GM12878 (cell line): ENCODE measurements at regions not wholly inside any gene's neighbourhood (a gene's known extent, or its start where the extent isn't known, plus 50 kb on each side); places are given as distances from the start of the nearest gene placed in this dataset.

Experiments
- ATAC-seq: fragments of 200-7000 bp; cut with Tn5 transposase; 3 replicates; pipeline ENCODE4 v1.9.1; 2020; ENCODE audit warnings: mild to moderate bottlenecking, moderate library complexity
- BruUV-seq: library from RNA; stranded (reverse); fragments of 400-500 nt; replicated peaks from 2 replicates; lab custom pipeline; 2021; lab: Mats Ljungman, UMichigan
- CTCF ChIA-PET: fragments of 300-600 bp; sonication (Branson Sonifier 250); formaldehyde crosslinking; extraction: SDS; loops from one replicate; lab custom pipeline; 2021; ENCODE audit warnings: inconsistent platforms; lab: Yijun Ruan, JAX
- POLR2A ChIA-PET: fragments of 350-600 bp; formaldehyde crosslinking; extraction: SDS; loops from one replicate; lab custom pipeline; 2021; ENCODE audit warnings: inconsistent platforms; lab: Charles Lee
- RAD21 ChIA-PET: fragments of 300-600 bp; sonication (Branson Sonifier 250); formaldehyde crosslinking; loops from one replicate; lab custom pipeline; 2023; ENCODE audit warnings: antibody characterized with exemption; ENCODE audit not compliant: unreplicated experiment; lab: Charles Lee
- SMC1A ChIA-PET: fragments of 300-600 bp; sonication (Branson Sonifier 250); formaldehyde crosslinking; loops from one replicate; lab custom pipeline; 2023; ENCODE audit not compliant: unreplicated experiment, uncharacterized antibody; lab: Charles Lee
- DNase-seq: peaks from one replicate; pipeline ENCODE4 v3.0.0-alpha.2; 2011; ENCODE audit warnings: low read depth, low spot score
- FAIRE-seq: peaks from 3 replicates; lab custom pipeline; 2011; peaks lifted over from hg19 to GRCh38; lab: Jason Lieb, UNC
- H2AFZ ChIP-seq: 2 replicates; pipeline ENCODE4 v1.6.0; 2011; ENCODE audit warnings: low read depth, low read length, control low read depth; ENCODE audit not compliant: control insufficient read depth
- H3K27ac ChIP-seq: 2 replicates; pipeline ENCODE4 v1.5.1; 2011; ENCODE audit warnings: control low read depth; ENCODE audit not compliant: control insufficient read depth, insufficient read depth
- H3K27me3 ChIP-seq, 2 experiments: replicated peaks in 1 of 2; 2 replicates each; pipeline versions ENCODE4 v1.6.0 to v1.6.1; 2011; ENCODE audit warnings: low read length in 1 of 2; ENCODE audit not compliant: control insufficient read depth in 2 of 2, insufficient read depth in 2 of 2
- H3K36me3 ChIP-seq, 2 experiments: 2 replicates each; pipeline ENCODE4 v1.5.1; 2011; ENCODE audit warnings: low read length in 1 of 2; ENCODE audit not compliant: control insufficient read depth in 2 of 2, insufficient read depth in 2 of 2
- H3K4me1 ChIP-seq: 2 replicates; pipeline ENCODE4 v1.6.1; 2011; ENCODE audit warnings: mild to moderate bottlenecking, low read length, moderate library complexity, mixed read lengths; ENCODE audit not compliant: control insufficient read depth, insufficient read depth
- H3K4me2 ChIP-seq: 2 replicates; pipeline ENCODE4 v1.6.0; 2011; ENCODE audit warnings: control low read depth; ENCODE audit not compliant: control insufficient read depth, insufficient read depth
- H3K4me3 ChIP-seq: fragments of 200-600 bp; sonication (generic); 2 replicates; pipeline ENCODE4 v1.5.1; 2016
- H3K79me2 ChIP-seq: 2 replicates; pipeline ENCODE4 v1.6.0; 2011; ENCODE audit warnings: low read length; ENCODE audit not compliant: control insufficient read depth, insufficient read depth
- H3K9ac ChIP-seq: 2 replicates; pipeline ENCODE4 v1.8.0; 2011; ENCODE audit warnings: low read length, control low read depth, mixed read lengths; ENCODE audit not compliant: control insufficient read depth, insufficient read depth
- H3K9me3 ChIP-seq: replicated peaks from 3 replicates; pipeline ENCODE4 v1.5.1; 2011; ENCODE audit warnings: mild to moderate bottlenecking, low read length; ENCODE audit not compliant: control insufficient read depth, insufficient read depth
- H4K20me1 ChIP-seq: 2 replicates; pipeline ENCODE4 v1.6.0; 2011; ENCODE audit not compliant: control insufficient read depth, insufficient read depth
- HDAC6 ChIP-seq: fragments of 200-600 bp; sonication (generic); IDR thresholded peaks from one replicate; pipeline ENCODE4 v1.8.0; 2017; ENCODE audit warnings: antibody characterized with exemption; ENCODE audit not compliant: unreplicated experiment
- JUNB ChIP-seq: IDR thresholded peaks from 2 replicates; pipeline ENCODE4 v1.6.1; 2016; ENCODE audit warnings: antibody characterized with exemption, mild to moderate bottlenecking
- NFIC ChIP-seq: IDR thresholded peaks from 2 replicates; pipeline ENCODE4 v1.6.1; 2012; ENCODE audit warnings: low read depth, mild to moderate bottlenecking, inconsistent platforms, low read length, moderate library complexity
- POU2F2 ChIP-seq: IDR thresholded peaks from 3 replicates; pipeline ENCODE4 v1.6.1; 2011; ENCODE audit warnings: low read depth, mild to moderate bottlenecking, low read length, borderline replicate concordance
- RAD51 ChIP-seq: fragments of 450-650 bp; IDR thresholded peaks from 2 replicates; pipeline ENCODE4 v1.6.1; 2016; ENCODE audit warnings: moderate library complexity, mild to moderate bottlenecking, inconsistent platforms
- SREBF2 ChIP-seq: IDR thresholded peaks from 2 replicates; pipeline ENCODE4 v1.6.1; 2012; ENCODE audit warnings: mild to moderate bottlenecking, low read length
- STAT1 ChIP-seq: fragments of 450-650 bp; conservative IDR thresholded peaks from 2 replicates; pipeline ENCODE4 v1.6.1; 2014; ENCODE audit warnings: antibody characterized with exemption, mild to moderate bottlenecking
- WGBS: methylation state at CpG from one replicate; pipeline ENCODE4 v1.1.6; 2016; ENCODE audit warnings: low lambda C conversion rate; ENCODE audit not compliant: insufficient replicate concordance, insufficient coverage; ENCODE audit errors: missing lambda C conversion rate; 5-methylcytosine and 5-hydroxymethylcytosine counted together
- in situ Hi-C: fragments of 300-500 bp; cut with MboI; formaldehyde crosslinking; loops from 9 replicates; pipeline ENCODE4 v1.14.3; 2018; ENCODE audit warnings: mixed read lengths
- intact Hi-C: fragments of 100-400 bp; cut with micrococcal nuclease; formaldehyde crosslinking; loops from one replicate; pipeline ENCODE4 v1.14.2; 2022; ENCODE audit not compliant: unreplicated experiment
- TF ChIP-seq, protein P1 (sequence below): fragments of 450-650 bp; IDR thresholded peaks from 2 replicates; pipeline ENCODE4 v1.6.1; 2018; ENCODE audit warnings: mild to moderate bottlenecking, low read depth, moderate library complexity; ENCODE audit not compliant: partially characterized antibody

DNA sequence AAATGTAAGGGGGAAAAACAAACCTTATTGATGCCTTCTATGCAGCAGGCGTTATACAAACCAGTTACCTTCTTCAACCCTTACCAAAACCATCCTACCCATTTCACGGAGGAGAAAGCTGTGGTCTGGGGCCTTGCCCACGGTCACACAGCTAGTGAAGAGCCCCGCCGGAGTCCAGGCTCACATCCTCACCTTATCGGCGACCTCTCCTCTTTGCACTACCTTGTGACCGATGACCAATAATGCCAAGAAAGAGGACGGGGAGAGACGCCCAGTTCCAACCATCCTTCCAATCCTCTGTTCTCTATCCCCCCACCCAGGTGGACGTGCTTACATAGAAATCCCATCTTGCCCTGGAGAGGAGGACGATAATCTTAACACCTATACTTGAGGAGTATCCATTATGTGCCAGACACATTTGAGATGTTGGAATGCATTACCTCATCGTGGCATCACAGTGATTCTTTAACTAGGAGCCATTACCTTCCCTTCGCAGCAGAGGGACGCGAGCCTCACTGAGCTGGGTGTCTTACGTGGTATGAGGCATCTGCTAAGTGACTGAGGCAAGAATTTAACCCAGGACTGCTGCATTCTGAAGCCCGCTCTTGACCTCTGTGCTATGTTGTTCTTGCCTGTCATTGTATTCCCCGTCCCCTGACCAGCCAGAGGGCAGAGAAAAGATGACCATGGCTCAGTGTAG, 253.7 kb upstream of the B3GAT1 start:
- SMC1A ChIA-PET, result no interaction called here
- no peak for FAIRE-seq
- Histone ChIP-seq H4K20me1 (no peaks in the 10 kb centered on the region), H2AFZ (no peak overlapping the region), H3K79me2 (no peaks in the 10 kb centered on the region), H3K27ac (no peak overlapping the region), H3K4me1 (no peaks in the 10 kb centered on the region), H3K9me3 (no peaks in the 10 kb centered on the region; the same call in 2 of the 3 replicates), H3K36me3 (no peaks in the 10 kb centered on the region), H3K4me2 (no peak overlapping the region), H3K4me3 (no peak overlapping the region), H3K9ac (no peak overlapping the region), H3K27me3 (no peaks in the 10 kb centered on the region)
- 31% methylated on average over 19 of the region's 19 CpGs for WGBS
- in situ Hi-C loops (no loop called here), intact Hi-C loops (no loop called here)
- BruUV-seq, result no TSS peak
- TF ChIP-seq STAT1 (no peak), RAD51 (no peak), JUNB (no peak), NFIC (no peak), SREBF2 (no peak), HDAC6 (no peak), POU2F2 (no peak)
- POLR2A ChIA-PET, result no interaction called here
- DNase-seq, result no peak
- no peak for ATAC-seq
- CTCF ChIA-PET, result no interaction called here
- RAD21 ChIA-PET, result no interaction called here

DNA sequence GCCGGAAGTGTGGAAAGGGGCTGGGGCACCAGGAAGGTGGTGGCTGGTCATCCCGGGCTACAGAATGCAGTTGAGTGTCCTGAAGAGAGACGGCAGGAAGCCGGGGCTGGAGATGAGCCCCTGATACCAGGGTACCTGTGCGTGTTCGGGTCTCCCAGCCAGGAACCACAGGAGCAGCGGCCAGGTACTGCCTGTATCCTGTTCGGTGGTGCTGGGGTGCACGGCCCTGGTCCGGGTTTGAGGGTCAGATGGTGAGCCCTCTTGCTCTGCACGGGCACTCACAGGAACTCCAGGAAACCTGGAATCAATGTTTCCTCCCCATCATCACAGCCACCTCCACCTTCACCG, 253.1 kb upstream of the B3GAT1 start:
- BruUV-seq, result no TSS peak

More for the DNA sequence above, 253.1 kb upstream of the B3GAT1 start:
- Histone ChIP-seq H3K79me2 (no peaks in the 10 kb centered on the region), H2AFZ (no peak overlapping the region), H3K4me2 (no peak overlapping the region), H3K27me3 (no peaks in the 10 kb centered on the region), H3K4me1 (no peaks in the 10 kb centered on the region), H3K27ac (no peak overlapping the region)
- ATAC-seq, result no peak
- intact Hi-C loops, result no loop called here
- TF ChIP-seq, protein P1, sequence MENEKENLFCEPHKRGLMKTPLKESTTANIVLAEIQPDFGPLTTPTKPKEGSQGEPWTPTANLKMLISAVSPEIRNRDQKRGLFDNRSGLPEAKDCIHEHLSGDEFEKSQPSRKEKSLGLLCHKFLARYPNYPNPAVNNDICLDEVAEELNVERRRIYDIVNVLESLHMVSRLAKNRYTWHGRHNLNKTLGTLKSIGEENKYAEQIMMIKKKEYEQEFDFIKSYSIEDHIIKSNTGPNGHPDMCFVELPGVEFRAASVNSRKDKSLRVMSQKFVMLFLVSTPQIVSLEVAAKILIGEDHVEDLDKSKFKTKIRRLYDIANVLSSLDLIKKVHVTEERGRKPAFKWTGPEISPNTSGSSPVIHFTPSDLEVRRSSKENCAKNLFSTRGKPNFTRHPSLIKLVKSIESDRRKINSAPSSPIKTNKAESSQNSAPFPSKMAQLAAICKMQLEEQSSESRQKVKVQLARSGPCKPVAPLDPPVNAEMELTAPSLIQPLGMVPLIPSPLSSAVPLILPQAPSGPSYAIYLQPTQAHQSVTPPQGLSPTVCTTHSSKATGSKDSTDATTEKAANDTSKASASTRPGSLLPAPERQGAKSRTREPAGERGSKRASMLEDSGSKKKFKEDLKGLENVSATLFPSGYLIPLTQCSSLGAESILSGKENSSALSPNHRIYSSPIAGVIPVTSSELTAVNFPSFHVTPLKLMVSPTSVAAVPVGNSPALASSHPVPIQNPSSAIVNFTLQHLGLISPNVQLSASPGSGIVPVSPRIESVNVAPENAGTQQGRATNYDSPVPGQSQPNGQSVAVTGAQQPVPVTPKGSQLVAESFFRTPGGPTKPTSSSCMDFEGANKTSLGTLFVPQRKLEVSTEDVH, result no peak
- TF ChIP-seq, all 136 proteins: peak for 0
- H3K4me3 ChIP-seq, result no peak overlapping the region
- H3K9ac ChIP-seq, result no peak overlapping the region
- H3K9me3 ChIP-seq, result no peaks in the 10 kb centered on the region; the same call in 2 of the 3 replicates
- SMC1A ChIA-PET, result no interaction called here
- RAD21 ChIA-PET, result no interaction called here
- no peaks in the 10 kb centered on the region for H3K36me3 ChIP-seq
- CTCF ChIA-PET, result no interaction called here
- FAIRE-seq (no peak), DNase-seq (no peak)
- POLR2A ChIA-PET, result no interaction called here
- in situ Hi-C loops, result no loop called here
- H4K20me1 ChIP-seq, result no peaks in the 10 kb centered on the region
- 22% methylated on average over 11 of the region's 12 CpGs for WGBS
